ENCODE measurements at regions not wholly inside any gene's neighbourhood (a gene's known extent, or its start where the extent isn't known, plus 50 kb on each side); places are given as distances from the start of the nearest gene placed in this dataset.

GRCh38 chr1:104238991-104239390 is 489.3 kb downstream of the AMY1C start:
- ATAC-seq (no peak), FAIRE-seq (no peak), DNase-seq (ENCODE audit: low spot score) (no peak)
- Histone ChIP-seq H4K20me1 (ENCODE audit: insufficient read depth, low read length) (no peaks in the 10 kb centered on the region), H3K4me2 (ENCODE audit: low read depth, low read length) (no peak overlapping the region), H3K36me3 (replicated peaks in 1 of 2; ENCODE audit: control insufficient read depth in 1 of 2, insufficient read depth in 2 of 2, low read length in 2 of 2) (no peaks in the 10 kb centered on the region), H3K27ac (ENCODE audit: extremely low read length, insufficient read depth, low read length) (no peak overlapping the region), H3K9me3 (ENCODE audit: low read length) (no peaks in the 10 kb centered on the region), H2AFZ (ENCODE audit: low read length) (no peak overlapping the region), H3K27me3 (ENCODE audit: control insufficient read depth in 1 of 2, insufficient read depth in 2 of 2, low read length in 2 of 2) (no peaks in the 10 kb centered on the region), H3K4me3 (replicated peaks in 1 of 3; ENCODE audit: insufficient read depth in 1 of 3, low read depth in 2 of 3, low read length in 3 of 3) (no peak overlapping the region), H3K9ac (ENCODE audit: insufficient read depth, low read depth, low read length) (no peak overlapping the region), H3K4me1 (ENCODE audit: insufficient read depth, low read length) (no peaks in the 10 kb centered on the region), H3K79me2 (ENCODE audit: insufficient read depth, low read length) (no peaks in the 10 kb centered on the region)
- TF ChIP-seq ZBTB46 (CRISPR knock-in tag; IDR thresholded peaks at IDR 0.05; ENCODE audit: borderline replicate concordance) = no peak
- TF ChIP-seq, protein P1, sequence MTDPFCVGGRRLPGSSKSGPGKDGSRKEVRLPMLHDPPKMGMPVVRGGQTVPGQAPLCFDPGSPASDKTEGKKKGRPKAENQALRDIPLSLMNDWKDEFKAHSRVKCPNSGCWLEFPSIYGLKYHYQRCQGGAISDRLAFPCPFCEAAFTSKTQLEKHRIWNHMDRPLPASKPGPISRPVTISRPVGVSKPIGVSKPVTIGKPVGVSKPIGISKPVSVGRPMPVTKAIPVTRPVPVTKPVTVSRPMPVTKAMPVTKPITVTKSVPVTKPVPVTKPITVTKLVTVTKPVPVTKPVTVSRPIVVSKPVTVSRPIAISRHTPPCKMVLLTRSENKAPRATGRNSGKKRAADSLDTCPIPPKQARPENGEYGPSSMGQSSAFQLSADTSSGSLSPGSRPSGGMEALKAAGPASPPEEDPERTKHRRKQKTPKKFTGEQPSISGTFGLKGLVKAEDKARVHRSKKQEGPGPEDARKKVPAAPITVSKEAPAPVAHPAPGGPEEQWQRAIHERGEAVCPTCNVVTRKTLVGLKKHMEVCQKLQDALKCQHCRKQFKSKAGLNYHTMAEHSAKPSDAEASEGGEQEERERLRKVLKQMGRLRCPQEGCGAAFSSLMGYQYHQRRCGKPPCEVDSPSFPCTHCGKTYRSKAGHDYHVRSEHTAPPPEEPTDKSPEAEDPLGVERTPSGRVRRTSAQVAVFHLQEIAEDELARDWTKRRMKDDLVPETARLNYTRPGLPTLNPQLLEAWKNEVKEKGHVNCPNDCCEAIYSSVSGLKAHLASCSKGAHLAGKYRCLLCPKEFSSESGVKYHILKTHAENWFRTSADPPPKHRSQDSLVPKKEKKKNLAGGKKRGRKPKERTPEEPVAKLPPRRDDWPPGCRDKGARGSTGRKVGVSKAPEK (CRISPR knock-in tag; IDR thresholded peaks at IDR 0.05; ENCODE audit: borderline replicate concordance) = no peak
- TF ChIP-seq, protein P2, sequence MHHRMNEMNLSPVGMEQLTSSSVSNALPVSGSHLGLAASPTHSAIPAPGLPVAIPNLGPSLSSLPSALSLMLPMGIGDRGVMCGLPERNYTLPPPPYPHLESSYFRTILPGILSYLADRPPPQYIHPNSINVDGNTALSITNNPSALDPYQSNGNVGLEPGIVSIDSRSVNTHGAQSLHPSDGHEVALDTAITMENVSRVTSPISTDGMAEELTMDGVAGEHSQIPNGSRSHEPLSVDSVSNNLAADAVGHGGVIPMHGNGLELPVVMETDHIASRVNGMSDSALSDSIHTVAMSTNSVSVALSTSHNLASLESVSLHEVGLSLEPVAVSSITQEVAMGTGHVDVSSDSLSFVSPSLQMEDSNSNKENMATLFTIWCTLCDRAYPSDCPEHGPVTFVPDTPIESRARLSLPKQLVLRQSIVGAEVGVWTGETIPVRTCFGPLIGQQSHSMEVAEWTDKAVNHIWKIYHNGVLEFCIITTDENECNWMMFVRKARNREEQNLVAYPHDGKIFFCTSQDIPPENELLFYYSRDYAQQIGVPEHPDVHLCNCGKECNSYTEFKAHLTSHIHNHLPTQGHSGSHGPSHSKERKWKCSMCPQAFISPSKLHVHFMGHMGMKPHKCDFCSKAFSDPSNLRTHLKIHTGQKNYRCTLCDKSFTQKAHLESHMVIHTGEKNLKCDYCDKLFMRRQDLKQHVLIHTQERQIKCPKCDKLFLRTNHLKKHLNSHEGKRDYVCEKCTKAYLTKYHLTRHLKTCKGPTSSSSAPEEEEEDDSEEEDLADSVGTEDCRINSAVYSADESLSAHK (CRISPR knock-in tag; IDR thresholded peaks at IDR 0.05; ENCODE audit: borderline replicate concordance) = no peak
- in situ Hi-C loops (cut with HindIII; ENCODE audit: extremely low pct_ligation_motif_present, low pct_unique_long_range_greater_than_20kb) = no loop called here
- CTCF ChIA-PET (ENCODE audit: low intra/inter-chr PET ratio, low total read pairs) = no interaction called here
- no TSS peak for BruUV-seq (replicated peaks)
- intact Hi-C loops (cut with micrococcal nuclease; ENCODE audit: unreplicated experiment) = no loop called here
- 0% methylated on average over 2 of the region's 2 CpGs for WGBS (ENCODE audit: low lambda C conversion rate)
- POLR2A ChIA-PET = no interaction called here
